Fibroblast of mammary gland (primary cell): ENCODE measurements at regions not wholly inside any gene's neighbourhood (a gene's known extent, or its start where the extent isn't known, plus 50 kb on each side); places are given as distances from the start of the nearest gene placed in this dataset.

ENCODE experiments used
- DNase-seq: peaks from one replicate; pipeline ENCODE4 v3.0.0-alpha.2; 2010; ENCODE audit warnings: low read depth
- H3K4me3 ChIP-seq: 2 replicates; pipeline ENCODE4 v1.5.1; 2011; ENCODE audit warnings: low read depth, mild to moderate bottlenecking, low read length, moderate library complexity; ENCODE audit not compliant: control insufficient read depth
- TF ChIP-seq, protein P1 (sequence below): conservative IDR thresholded peaks from 2 replicates; pipeline ENCODE4 v1.5.1; 2011; ENCODE audit warnings: low read depth, low read length, inconsistent platforms; ENCODE audit not compliant: control insufficient read depth, insufficient read depth

DNA sequence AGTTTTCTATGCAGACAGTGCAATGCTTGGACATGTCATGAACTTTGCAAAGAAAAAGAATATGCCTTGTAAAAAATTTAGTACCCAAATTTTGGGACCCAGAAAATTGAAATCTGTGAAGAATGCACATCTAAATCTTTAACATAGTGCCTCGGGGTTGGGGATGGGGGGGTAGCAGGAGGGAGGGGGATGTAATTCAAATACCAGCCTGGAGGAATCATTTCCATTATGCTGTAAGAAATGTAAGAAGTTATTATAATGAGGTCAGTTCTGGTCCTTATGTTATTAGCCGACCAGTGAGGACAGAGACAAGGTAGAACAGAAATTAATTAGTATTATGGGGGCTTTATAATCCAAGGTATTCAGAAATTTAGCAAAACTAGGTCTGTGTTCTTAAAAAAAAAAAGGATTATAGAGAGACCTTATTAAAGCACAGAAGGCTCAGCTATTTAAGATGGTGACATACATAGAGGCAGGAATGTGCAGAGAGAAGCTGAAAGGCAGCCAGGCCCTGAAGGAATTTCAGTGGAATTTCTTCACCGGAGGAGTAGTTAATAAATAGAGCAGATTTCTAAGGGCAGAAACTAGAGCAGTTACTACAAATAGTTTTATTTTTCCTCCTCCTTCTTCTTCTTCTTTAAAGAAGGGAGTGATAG is 89.0 kb upstream of the RBMS1 start:
- TF ChIP-seq, protein P1, sequence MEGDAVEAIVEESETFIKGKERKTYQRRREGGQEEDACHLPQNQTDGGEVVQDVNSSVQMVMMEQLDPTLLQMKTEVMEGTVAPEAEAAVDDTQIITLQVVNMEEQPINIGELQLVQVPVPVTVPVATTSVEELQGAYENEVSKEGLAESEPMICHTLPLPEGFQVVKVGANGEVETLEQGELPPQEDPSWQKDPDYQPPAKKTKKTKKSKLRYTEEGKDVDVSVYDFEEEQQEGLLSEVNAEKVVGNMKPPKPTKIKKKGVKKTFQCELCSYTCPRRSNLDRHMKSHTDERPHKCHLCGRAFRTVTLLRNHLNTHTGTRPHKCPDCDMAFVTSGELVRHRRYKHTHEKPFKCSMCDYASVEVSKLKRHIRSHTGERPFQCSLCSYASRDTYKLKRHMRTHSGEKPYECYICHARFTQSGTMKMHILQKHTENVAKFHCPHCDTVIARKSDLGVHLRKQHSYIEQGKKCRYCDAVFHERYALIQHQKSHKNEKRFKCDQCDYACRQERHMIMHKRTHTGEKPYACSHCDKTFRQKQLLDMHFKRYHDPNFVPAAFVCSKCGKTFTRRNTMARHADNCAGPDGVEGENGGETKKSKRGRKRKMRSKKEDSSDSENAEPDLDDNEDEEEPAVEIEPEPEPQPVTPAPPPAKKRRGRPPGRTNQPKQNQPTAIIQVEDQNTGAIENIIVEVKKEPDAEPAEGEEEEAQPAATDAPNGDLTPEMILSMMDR: no peak
- peak; percentile 39 for DNase-seq
- no peak overlapping the region for H3K4me3 ChIP-seq

DNA sequence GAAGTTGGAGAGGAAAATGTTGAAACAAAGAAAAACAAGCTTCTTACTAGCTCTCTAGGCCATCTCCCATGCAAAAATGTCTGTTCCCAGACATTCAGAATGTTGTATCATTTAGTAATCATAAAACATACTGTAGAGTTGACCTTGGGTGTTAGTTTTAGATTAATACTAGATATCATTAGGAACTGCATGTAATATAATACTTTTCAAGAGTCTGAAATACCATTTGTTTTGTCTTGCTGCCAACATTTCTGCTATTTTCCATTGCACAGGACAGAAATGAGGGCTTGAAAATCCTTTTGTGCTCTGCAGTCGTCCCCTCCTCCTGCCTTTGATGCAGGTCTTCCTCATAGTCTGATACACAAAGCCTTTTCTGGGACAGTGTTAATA is 89.5 kb upstream of the RBMS1 start:
- H3K4me3 ChIP-seq: no peak overlapping the region
- no peak for DNase-seq
- TF ChIP-seq, protein P1: no peak

DNA sequence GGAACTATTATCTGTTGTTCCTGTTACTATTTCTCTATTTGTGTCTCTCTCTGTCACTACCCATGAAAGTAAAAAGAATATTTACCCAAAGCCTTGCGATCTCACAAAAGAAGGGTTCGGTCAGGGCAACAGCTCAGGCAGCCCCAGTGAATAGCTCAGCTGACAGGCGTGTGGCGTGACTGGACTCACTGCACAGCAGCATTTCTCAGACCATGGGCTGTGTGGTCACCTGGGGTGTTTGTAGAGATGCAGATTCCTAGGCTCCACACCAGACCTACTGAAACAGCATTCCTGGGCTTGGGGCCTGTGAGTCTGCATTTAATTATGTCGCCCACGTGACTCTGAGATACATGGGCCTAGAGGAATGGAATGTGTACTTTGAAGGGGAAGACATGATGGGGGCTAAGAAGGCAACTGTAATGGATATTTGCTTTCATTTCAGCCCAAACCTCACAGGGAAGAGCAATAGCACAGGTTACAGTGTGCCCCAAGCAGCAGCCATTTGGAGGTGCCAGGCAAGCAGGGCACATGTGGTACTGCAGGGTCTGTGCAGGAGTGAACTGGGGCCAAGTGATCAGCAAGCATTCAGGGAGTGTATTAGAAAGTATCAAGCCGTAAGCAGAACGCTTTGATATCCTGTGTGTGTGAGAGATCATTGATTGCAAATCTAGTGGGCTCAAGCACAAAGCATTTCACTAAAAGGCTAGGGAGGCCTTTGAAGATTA is 90.4 kb upstream of the RBMS1 start:
- TF ChIP-seq, protein P1: no peak
- DNase-seq: no peak
- H3K4me3 ChIP-seq: no peak overlapping the region

DNA sequence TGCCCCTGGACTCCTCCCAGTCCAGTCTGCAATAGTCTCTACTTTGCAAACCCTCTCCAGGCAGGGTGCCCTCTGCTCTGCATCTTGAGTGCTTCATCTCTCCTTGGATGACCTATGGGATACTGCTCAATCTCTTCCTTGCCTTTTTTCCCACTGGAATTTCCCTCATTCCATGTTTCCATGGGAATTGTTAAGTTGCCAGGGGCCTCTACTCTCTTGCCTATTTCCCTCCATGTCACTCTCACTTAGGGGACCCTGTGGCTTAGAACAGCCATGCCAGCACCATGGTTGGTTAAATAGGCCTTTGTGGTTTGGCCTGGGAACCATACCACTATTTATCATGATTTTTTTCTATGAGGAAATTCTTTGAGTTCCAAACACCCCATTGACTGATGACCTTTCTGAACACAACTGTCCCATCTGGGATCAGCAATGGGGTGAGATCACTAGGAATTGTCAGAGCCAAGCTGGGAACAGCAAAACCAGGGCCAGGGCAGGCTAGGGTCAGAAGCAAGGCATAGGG is 91.4 kb upstream of the RBMS1 start:
- peak; percentile 66 for DNase-seq
- TF ChIP-seq, protein P1: no peak

DNA sequence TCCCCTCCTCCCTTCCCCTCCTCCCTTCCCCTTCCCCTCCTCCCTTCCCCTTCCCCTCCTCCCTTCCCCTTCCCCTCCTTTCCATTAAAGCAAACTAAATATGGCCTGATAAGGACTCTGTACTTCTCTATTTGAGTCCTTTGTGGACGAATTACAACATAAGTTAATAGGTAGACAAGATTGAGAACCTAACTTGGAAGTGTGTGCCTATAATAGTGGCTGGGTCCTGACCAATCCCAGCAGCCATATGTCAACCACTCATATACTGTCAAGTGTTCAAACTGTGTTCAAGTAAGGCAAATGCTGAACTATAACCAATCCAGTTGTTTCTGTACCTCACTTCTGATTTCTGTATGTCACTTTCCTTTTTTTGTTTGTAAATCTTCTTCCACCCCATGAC is 97.1 kb upstream of the RBMS1 start:
- H3K4me3 ChIP-seq: no peak overlapping the region
- TF ChIP-seq, protein P1: no peak
- no peak for DNase-seq

More for the DNA sequence above, 91.4 kb upstream of the RBMS1 start:
- no peak overlapping the region for H3K4me3 ChIP-seq

DNA sequence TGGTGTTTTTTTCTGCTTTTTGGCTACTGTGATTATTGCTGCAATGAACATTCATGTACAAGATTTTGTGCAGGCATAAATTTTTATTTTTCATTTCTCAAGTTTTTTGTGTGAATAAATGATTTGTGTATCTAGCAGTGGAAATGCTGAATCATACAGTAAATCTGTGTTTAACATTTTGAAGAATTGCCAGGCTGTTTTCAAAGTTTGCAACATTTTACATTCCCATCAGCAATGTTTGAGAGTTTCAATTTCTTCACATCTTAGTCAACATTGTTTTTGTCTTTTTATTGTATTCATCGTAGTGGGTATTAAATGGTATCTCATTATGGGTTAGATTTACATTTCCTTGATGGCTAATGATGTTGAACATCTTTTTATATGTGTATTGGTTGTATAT is 98.8 kb upstream of the RBMS1 start:
- no peak for DNase-seq
- H3K4me3 ChIP-seq: no peak overlapping the region
- TF ChIP-seq, protein P1: no peak
